Hematopoietic multipotent progenitor cell treated with erythropoietin and hydrocortisone succinate and interleukin-3 and kit ligand, for 15 days (in vitro differentiated cells): ENCODE measurements at regions not wholly inside any gene's neighbourhood (a gene's known extent, or its start where the extent isn't known, plus 50 kb on each side); places are given as distances from the start of the nearest gene placed in this dataset.
"Not testable (repeated sequence)": the region's sequence is repeated elsewhere in the genome, so short reads cannot be mapped to it uniquely, and the experiment has no call there.

Experiments
- DNase-seq: peaks from one replicate; pipeline ENCODE4 v3.0.0-alpha.2; 2015; ENCODE audit warnings: low spot score

GRCh38 chr9:106758911-106759310 is 104.1 kb upstream of the ZNF462 start:
- DNase-seq, result no peak

GRCh38 chr9:106761493-106761892 is 101.5 kb upstream of the ZNF462 start:
- DNase-seq, result no peak

GRCh38 chr9:106766616-106767015 is 96.3 kb upstream of the ZNF462 start:
- DNase-seq, result no peak

- DNase-seq, result no peak
Measured at GRCh38 chr9:106769331-106769730, 93.6 kb upstream of the ZNF462 start.

GRCh38 chr9:106771608-106772007 is 91.4 kb upstream of the ZNF462 start:
- no peak for DNase-seq

GRCh38 chr9:106772523-106773290 is 90.3 kb upstream of the ZNF462 start:
- DNase-seq, result no peak

GRCh38 chr9:106773750-106774149 is 89.2 kb upstream of the ZNF462 start:
- DNase-seq, result no peak

- DNase-seq, result no peak
Measured at GRCh38 chr9:106775960-106776359, 87.0 kb upstream of the ZNF462 start.

GRCh38 chr9:106779796-106780195 is 83.2 kb upstream of the ZNF462 start:
- no peak for DNase-seq

- DNase-seq, result no peak
Measured at GRCh38 chr9:106783121-106783520, 79.8 kb upstream of the ZNF462 start.

- no peak for DNase-seq
Measured at GRCh38 chr9:106784076-106784475, 78.9 kb upstream of the ZNF462 start.

- DNase-seq, result no peak
Measured at GRCh38 chr9:106785200-106785599, 77.8 kb upstream of the ZNF462 start.

- not testable (repeated sequence) for DNase-seq
Measured at GRCh38 chr9:106788021-106788420, 74.9 kb upstream of the ZNF462 start.

GRCh38 chr9:106795031-106795430 is 67.9 kb upstream of the ZNF462 start:
- DNase-seq, result no peak

- no peak for DNase-seq
Measured at GRCh38 chr9:106796771-106797170, 66.2 kb upstream of the ZNF462 start.

- no peak for DNase-seq
Measured at GRCh38 chr9:106797299-106797698, 65.7 kb upstream of the ZNF462 start.

GRCh38 chr9:106798016-106798799 is 64.8 kb upstream of the ZNF462 start:
- no peak for DNase-seq

- DNase-seq, result no peak
Measured at GRCh38 chr9:106799152-106799551, 63.8 kb upstream of the ZNF462 start.

GRCh38 chr9:106800701-106801270 is 62.2 kb upstream of the ZNF462 start:
- no peak for DNase-seq

GRCh38 chr9:106801816-106802215 is 61.1 kb upstream of the ZNF462 start:
- DNase-seq, result no peak
